OCI-LY3 (cell line): ENCODE measurements at regions not wholly inside any gene's neighbourhood (a gene's known extent, or its start where the extent isn't known, plus 50 kb on each side); places are given as distances from the start of the nearest gene placed in this dataset.

Experiments
- EZH2phosphoT487 ChIP-seq: fragments of 200-600 bp; shearing (Covaris generic); IDR thresholded peaks from 2 replicates; pipeline ENCODE4 v1.6.1; 2018; ENCODE audit warnings: antibody characterized with exemption, mixed run types, low read depth
- TF ChIP-seq, protein P1 (sequence below): fragments of 200-600, 300-600 bp; sonication (generic); IDR thresholded peaks from 2 replicates; pipeline ENCODE4 v1.5.1; 2014; ENCODE audit warnings: antibody characterized with exemption, low read length, low read depth

GRCh38 chr6:168835991-168836390 is 395.0 kb downstream of the SMOC2 start:
- TF ChIP-seq, protein P1, sequence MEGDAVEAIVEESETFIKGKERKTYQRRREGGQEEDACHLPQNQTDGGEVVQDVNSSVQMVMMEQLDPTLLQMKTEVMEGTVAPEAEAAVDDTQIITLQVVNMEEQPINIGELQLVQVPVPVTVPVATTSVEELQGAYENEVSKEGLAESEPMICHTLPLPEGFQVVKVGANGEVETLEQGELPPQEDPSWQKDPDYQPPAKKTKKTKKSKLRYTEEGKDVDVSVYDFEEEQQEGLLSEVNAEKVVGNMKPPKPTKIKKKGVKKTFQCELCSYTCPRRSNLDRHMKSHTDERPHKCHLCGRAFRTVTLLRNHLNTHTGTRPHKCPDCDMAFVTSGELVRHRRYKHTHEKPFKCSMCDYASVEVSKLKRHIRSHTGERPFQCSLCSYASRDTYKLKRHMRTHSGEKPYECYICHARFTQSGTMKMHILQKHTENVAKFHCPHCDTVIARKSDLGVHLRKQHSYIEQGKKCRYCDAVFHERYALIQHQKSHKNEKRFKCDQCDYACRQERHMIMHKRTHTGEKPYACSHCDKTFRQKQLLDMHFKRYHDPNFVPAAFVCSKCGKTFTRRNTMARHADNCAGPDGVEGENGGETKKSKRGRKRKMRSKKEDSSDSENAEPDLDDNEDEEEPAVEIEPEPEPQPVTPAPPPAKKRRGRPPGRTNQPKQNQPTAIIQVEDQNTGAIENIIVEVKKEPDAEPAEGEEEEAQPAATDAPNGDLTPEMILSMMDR, result no peak
- TF ChIP-seq EZH2phosphoT487, result no peak
